K562 (cell line): ENCODE measurements at regions not wholly inside any gene's neighbourhood (a gene's known extent, or its start where the extent isn't known, plus 50 kb on each side); places are given as distances from the start of the nearest gene placed in this dataset.

ENCODE experiments used
- ATAC-seq: fragments of 200-7000 bp; cut with Tn5 transposase; 3 replicates; pipeline ENCODE4 v1.9.1; 2020; ENCODE audit warnings: moderate library complexity
- BruUV-seq: library from RNA; stranded (reverse); fragments of 400-500 nt; replicated peaks from 2 replicates; lab custom pipeline; 2021; lab: Mats Ljungman, UMichigan
- CTCF ChIA-PET: fragments of 300-600 bp; formaldehyde crosslinking; extraction: SDS; loops from one replicate; lab custom pipeline; 2021; ENCODE audit warnings: low intra/inter-chr PET ratio; lab: Yijun Ruan, JAX
- POLR2A ChIA-PET: fragments of 300-600, 350-650 bp; sonication (Branson Sonifier 250); formaldehyde crosslinking; extraction: SDS; loops from one replicate; lab custom pipeline; 2021; ENCODE audit warnings: antibody characterized with exemption, inconsistent platforms; lab: Yijun Ruan, JAX
- DNase-seq, 4 experiments: peaks; one replicate each; pipeline versions ENCODE4 v3.0.0 to v3.0.0-alpha.2; 2011 to 2018; ENCODE audit warnings: low spot score in 3 of 4, mixed read lengths in 3 of 4; ENCODE audit errors: extremely low read depth in 1 of 4
- FAIRE-seq: peaks from 2 replicates; lab custom pipeline; 2011; peaks lifted over from hg19 to GRCh38; lab: Jason Lieb, UNC
- H2AFZ ChIP-seq: 2 replicates; pipeline ENCODE4 v1.6.0; 2011; ENCODE audit warnings: low read depth, low read length, control low read depth, inconsistent platforms
- H3K27ac ChIP-seq: fragments of 200-600 bp; 3 replicates; pipeline ENCODE4 v1.8.0; 2011; ENCODE audit warnings: low read depth, mild to moderate bottlenecking, control low read depth, inconsistent platforms, low read length, moderate library complexity, mixed read lengths; ENCODE audit errors: extremely low read depth
- H3K27me3 ChIP-seq, 2 experiments: fragments of 300-600 bp in 1 of 2; 2 replicates in 1 of 2; 3 replicates in 1 of 2; pipeline versions ENCODE4 v1.6.0 to v1.8.0; 2011; ENCODE audit warnings: inconsistent platforms in 2 of 2, low read length in 2 of 2, mild to moderate bottlenecking in 1 of 2, mixed read lengths in 1 of 2, moderate library complexity in 1 of 2; ENCODE audit not compliant: control insufficient read depth in 2 of 2, insufficient read depth in 2 of 2
- H3K36me3 ChIP-seq: fragments of 300-600 bp; 3 replicates; pipeline ENCODE4 v1.8.0; 2011; ENCODE audit warnings: mild to moderate bottlenecking, low read length, inconsistent platforms; ENCODE audit not compliant: control insufficient read depth, insufficient read depth
- H3K4me1 ChIP-seq, 2 experiments: fragments of 200-600 bp in 1 of 2; replicated peaks in 1 of 2; 2 replicates in 1 of 2; 3 replicates in 1 of 2; pipeline versions ENCODE4 v1.5.1 to v1.8.0; 2011; ENCODE audit warnings: inconsistent platforms in 2 of 2, low read length in 2 of 2, mild to moderate bottlenecking in 1 of 2, mixed read lengths in 1 of 2, moderate library complexity in 1 of 2; ENCODE audit not compliant: control insufficient read depth in 2 of 2, insufficient read depth in 2 of 2
- H3K4me2 ChIP-seq: 2 replicates; pipeline ENCODE4 v1.6.1; 2011; ENCODE audit warnings: low read length, control low read depth, inconsistent platforms, mixed read lengths; ENCODE audit not compliant: insufficient read depth
- H3K4me3 ChIP-seq: fragments of 200-600 bp; sonication (generic), shearing (Covaris generic); 2 replicates; pipeline ENCODE4 v1.5.1; 2016; ENCODE audit warnings: control low read depth, inconsistent platforms
- H3K79me2 ChIP-seq: fragments of 200-600 bp; 3 replicates; pipeline ENCODE4 v1.8.0; 2011; ENCODE audit warnings: low read length, inconsistent platforms; ENCODE audit not compliant: control insufficient read depth, insufficient read depth
- H3K9ac ChIP-seq, 2 experiments: 2 replicates each; pipeline versions ENCODE4 v1.6.0 to v1.6.1; 2011; ENCODE audit warnings: low read depth in 2 of 2, low read length in 2 of 2, control low read depth in 1 of 2, inconsistent platforms in 1 of 2, mild to moderate bottlenecking in 1 of 2, mixed read lengths in 1 of 2; ENCODE audit not compliant: insufficient read depth in 1 of 2
- H3K9me1 ChIP-seq: one replicate; pipeline ENCODE4 v1.6.0; 2011; ENCODE audit warnings: inconsistent platforms, mild to moderate bottlenecking, low read length, moderate library complexity; ENCODE audit not compliant: control insufficient read depth, insufficient read depth
- H3K9me3 ChIP-seq: replicated peaks from 2 replicates; pipeline ENCODE4 v1.5.1; 2011; ENCODE audit warnings: low read depth, low read length, inconsistent platforms; ENCODE audit not compliant: control insufficient read depth, insufficient read depth
- H4K20me1 ChIP-seq: replicated peaks from 2 replicates; pipeline ENCODE4 v1.6.1; 2011; ENCODE audit warnings: low read length, inconsistent platforms, mixed read lengths; ENCODE audit not compliant: control insufficient read depth, insufficient read depth
- RBM34 ChIP-seq: fragments of 200-400 bp; formaldehyde crosslinking; IDR thresholded peaks from 2 replicates; pipeline ENCODE4 v1.6.1; 2018; ENCODE audit warnings: low read length, borderline replicate concordance; ENCODE audit not compliant: insufficient read depth
- TFE3 ChIP-seq: fragments of 450-650 bp; formaldehyde crosslinking; IDR thresholded peaks from 2 replicates; pipeline ENCODE4 v1.4.0; 2020; ENCODE audit warnings: mild to moderate bottlenecking, mixed read lengths
- WGBS: fragments of 100-300 bp; shearing (Covaris generic); methylation state at CpG from one replicate; pipeline ENCODE4 v1.1.6; 2016; ENCODE audit warnings: low coverage, mixed read lengths; ENCODE audit not compliant: insufficient coverage; ENCODE audit errors: missing lambda C conversion rate; 5-methylcytosine and 5-hydroxymethylcytosine counted together
- in situ Hi-C: fragments of 300-500 bp; cut with MboI; formaldehyde crosslinking; loops from 4 replicates; pipeline ENCODE4 v1.15.0; 2018; ENCODE audit warnings: inconsistent platforms, mixed read lengths
- intact Hi-C: fragments of 100-400 bp; cut with micrococcal nuclease; formaldehyde crosslinking; loops from 2 replicates; pipeline ENCODE4 v1.14.2; 2022
- TF ChIP-seq, protein P1 (sequence below), 2 experiments: IDR thresholded peaks; 2 replicates each; pipeline ENCODE4 v1.6.1; 2011; ENCODE audit warnings: borderline replicate concordance in 1 of 2, control low read depth in 1 of 2, low read depth in 1 of 2, low read length in 1 of 2, mild to moderate bottlenecking in 1 of 2, mixed read lengths in 1 of 2, moderate library complexity in 1 of 2; ENCODE audit not compliant: insufficient read depth in 1 of 2, insufficient read length in 1 of 2, poor library complexity in 1 of 2, severe bottlenecking in 1 of 2; ENCODE audit errors: extremely low read depth in 1 of 2
- TF ChIP-seq, protein P2 (sequence below): sonication (generic); formaldehyde crosslinking; IDR thresholded peaks from 2 replicates; pipeline ENCODE4 v1.8.1; 2023; ENCODE audit warnings: missing genetic modification reagents, mild to moderate bottlenecking, borderline replicate concordance

DNA sequence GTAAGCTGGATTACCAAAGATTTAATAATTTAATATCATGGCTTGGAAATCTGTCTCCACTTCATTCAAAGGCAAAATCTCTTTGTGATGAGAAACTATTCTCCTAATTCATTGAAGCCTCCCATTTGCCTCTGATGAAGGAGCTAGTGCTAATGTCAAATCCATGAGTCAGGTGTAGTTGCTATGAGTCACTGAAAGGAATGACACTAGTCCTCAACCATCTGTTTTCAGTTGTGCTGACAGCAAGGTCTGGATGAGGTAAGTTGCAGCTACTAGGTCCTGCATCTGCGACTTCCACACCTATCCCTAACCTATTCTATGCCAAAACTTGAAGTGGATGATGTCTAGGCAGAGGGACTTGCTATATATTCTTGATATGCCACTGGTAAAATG, 324.0 kb upstream of the UBE2E3 start (continued):
- TF ChIP-seq, protein P1, sequence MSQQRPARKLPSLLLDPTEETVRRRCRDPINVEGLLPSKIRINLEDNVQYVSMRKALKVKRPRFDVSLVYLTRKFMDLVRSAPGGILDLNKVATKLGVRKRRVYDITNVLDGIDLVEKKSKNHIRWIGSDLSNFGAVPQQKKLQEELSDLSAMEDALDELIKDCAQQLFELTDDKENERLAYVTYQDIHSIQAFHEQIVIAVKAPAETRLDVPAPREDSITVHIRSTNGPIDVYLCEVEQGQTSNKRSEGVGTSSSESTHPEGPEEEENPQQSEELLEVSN (IDR thresholded peaks at IDR 0.05; ENCODE audit: borderline replicate concordance in 1 of 2, extremely low read depth in 1 of 2, insufficient read depth in 1 of 2, insufficient read length in 1 of 2, low read depth in 1 of 2, low read length in 1 of 2, poor library complexity in 1 of 2, severe bottlenecking in 1 of 2) = no peak
- TF ChIP-seq, protein P2, sequence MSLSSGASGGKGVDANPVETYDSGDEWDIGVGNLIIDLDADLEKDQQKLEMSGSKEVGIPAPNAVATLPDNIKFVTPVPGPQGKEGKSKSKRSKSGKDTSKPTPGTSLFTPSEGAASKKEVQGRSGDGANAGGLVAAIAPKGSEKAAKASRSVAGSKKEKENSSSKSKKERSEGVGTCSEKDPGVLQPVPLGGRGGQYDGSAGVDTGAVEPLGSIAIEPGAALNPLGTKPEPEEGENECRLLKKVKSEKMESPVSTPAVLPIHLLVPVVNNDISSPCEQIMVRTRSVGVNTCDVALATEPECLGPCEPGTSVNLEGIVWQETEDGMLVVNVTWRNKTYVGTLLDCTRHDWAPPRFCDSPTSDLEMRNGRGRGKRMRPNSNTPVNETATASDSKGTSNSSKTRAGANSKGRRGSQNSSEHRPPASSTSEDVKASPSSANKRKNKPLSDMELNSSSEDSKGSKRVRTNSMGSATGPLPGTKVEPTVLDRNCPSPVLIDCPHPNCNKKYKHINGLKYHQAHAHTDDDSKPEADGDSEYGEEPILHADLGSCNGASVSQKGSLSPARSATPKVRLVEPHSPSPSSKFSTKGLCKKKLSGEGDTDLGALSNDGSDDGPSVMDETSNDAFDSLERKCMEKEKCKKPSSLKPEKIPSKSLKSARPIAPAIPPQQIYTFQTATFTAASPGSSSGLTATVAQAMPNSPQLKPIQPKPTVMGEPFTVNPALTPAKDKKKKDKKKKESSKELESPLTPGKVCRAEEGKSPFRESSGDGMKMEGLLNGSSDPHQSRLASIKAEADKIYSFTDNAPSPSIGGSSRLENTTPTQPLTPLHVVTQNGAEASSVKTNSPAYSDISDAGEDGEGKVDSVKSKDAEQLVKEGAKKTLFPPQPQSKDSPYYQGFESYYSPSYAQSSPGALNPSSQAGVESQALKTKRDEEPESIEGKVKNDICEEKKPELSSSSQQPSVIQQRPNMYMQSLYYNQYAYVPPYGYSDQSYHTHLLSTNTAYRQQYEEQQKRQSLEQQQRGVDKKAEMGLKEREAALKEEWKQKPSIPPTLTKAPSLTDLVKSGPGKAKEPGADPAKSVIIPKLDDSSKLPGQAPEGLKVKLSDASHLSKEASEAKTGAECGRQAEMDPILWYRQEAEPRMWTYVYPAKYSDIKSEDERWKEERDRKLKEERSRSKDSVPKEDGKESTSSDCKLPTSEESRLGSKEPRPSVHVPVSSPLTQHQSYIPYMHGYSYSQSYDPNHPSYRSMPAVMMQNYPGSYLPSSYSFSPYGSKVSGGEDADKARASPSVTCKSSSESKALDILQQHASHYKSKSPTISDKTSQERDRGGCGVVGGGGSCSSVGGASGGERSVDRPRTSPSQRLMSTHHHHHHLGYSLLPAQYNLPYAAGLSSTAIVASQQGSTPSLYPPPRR (CRISPR knock-in tag) = no peak

DNA sequence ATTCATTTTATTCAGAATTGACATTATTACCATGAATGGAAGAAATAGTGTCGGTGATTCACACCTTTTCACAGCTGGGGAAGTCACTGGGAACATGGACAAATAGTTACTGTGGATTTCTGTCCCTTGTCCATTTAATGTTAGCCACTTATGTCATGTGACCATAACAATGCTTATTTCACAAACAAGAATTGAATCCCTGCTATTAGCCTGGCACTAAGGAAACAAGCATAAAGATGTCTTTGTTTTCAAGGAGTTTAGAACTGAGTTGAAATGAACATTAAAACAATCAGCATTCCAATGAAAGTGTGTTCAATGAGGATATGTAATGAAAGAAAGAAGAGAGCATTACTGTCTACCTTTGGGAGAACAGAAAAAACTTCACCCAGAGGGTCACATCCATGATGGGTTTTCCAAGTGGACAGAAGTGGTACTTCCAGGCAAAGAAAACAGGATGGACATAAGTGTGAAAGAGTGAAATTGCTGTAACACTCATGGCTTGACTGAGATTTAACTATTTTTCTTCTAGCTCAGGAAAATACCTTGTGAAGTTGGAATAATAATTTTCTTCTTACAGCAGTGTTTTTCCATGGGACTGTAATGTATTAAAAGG, 324.5 kb upstream of the UBE2E3 start:
- Histone ChIP-seq H3K4me3 (no peak overlapping the region), H3K9me3 (peaks cover 2% of the 10 kb centered on the region; the same call in 1 of the 2 replicates), H3K79me2 (no peaks in the 10 kb centered on the region), H3K9me1 (no peaks in the 10 kb centered on the region), H3K4me2 (no peak overlapping the region), H3K27ac (no peak overlapping the region), H3K27me3 (no peaks in the 10 kb centered on the region), H3K9ac (no peak overlapping the region), H2AFZ (no peak overlapping the region), H4K20me1 (no peaks in the 10 kb centered on the region), H3K4me1 (no peaks in the 10 kb centered on the region), H3K36me3 (no peaks in the 10 kb centered on the region)
- ChIA-PET POLR2A (no interaction called here), CTCF (no interaction called here)
- in situ Hi-C loops (no loop called here), intact Hi-C loops (no loop called here)
- FAIRE-seq (no peak), DNase-seq (no peak), ATAC-seq (no peak)
- WGBS = 5% methylated on average over 1 of the region's 1 CpG
- no TSS peak for BruUV-seq
- no peak for TF ChIP-seq RBM34
- peak; percentile 78 for TF ChIP-seq TFE3
